Endothelial cell of umbilical vein (primary cell): ENCODE measurements at regions not wholly inside any gene's neighbourhood (a gene's known extent, or its start where the extent isn't known, plus 50 kb on each side); places are given as distances from the start of the nearest gene placed in this dataset.

Source experiments
- BruUV-seq: library from RNA; stranded (reverse); fragments of 400-500 nt; replicated peaks from 2 replicates; lab custom pipeline; 2021; lab: Mats Ljungman, UMichigan
- CTCF ChIA-PET: fragments of 300-600, 350-600 bp; sonication (Branson Sonifier 250); formaldehyde crosslinking; loops from one replicate; lab custom pipeline; 2021; ENCODE audit warnings: antibody characterized with exemption, inconsistent platforms; lab: Charles Lee
- POLR2A ChIA-PET: fragments of 300-600, 350-600 bp; sonication (Branson Sonifier 250); formaldehyde crosslinking; loops from one replicate; lab custom pipeline; 2021; ENCODE audit warnings: antibody characterized with exemption, inconsistent platforms; lab: Charles Lee
- DNase-seq: peaks from one replicate; pipeline ENCODE4 v3.0.0-alpha.2; 2011; ENCODE audit warnings: low read depth, low spot score
- FAIRE-seq: peaks from 2 replicates; lab custom pipeline; 2011; peaks lifted over from hg19 to GRCh38; lab: Jason Lieb, UNC
- H2AFZ ChIP-seq: 2 replicates; pipeline ENCODE4 v1.6.0; 2012; ENCODE audit warnings: low read depth, low read length, control low read depth, inconsistent platforms
- H3K27ac ChIP-seq: 2 replicates; pipeline ENCODE4 v1.5.1; 2011; ENCODE audit warnings: low read depth, mild to moderate bottlenecking, control low read depth, low read length, moderate library complexity; ENCODE audit not compliant: insufficient read depth
- H3K27me3 ChIP-seq, 2 experiments: 2 replicates each; pipeline versions ENCODE4 v1.6.0 to v1.6.1; 2011; ENCODE audit warnings: low read length in 2 of 2, mixed read lengths in 1 of 2; ENCODE audit not compliant: control insufficient read depth in 2 of 2, insufficient read depth in 2 of 2
- H3K36me3 ChIP-seq, 2 experiments: 2 replicates in 1 of 2; 3 replicates in 1 of 2; pipeline ENCODE4 v1.5.1; 2011; ENCODE audit warnings: low read length in 2 of 2, mild to moderate bottlenecking in 1 of 2, moderate library complexity in 1 of 2; ENCODE audit not compliant: control insufficient read depth in 2 of 2, insufficient read depth in 2 of 2; ENCODE audit errors: extremely low read depth in 1 of 2
- H3K4me1 ChIP-seq: 3 replicates; pipeline ENCODE4 v1.5.1; 2011; ENCODE audit warnings: mild to moderate bottlenecking, low read length; ENCODE audit not compliant: control insufficient read depth, insufficient read depth; ENCODE audit errors: extremely low read depth
- H3K4me2 ChIP-seq: 2 replicates; pipeline ENCODE4 v1.6.1; 2011; ENCODE audit warnings: low read length, control low read depth, mixed read lengths; ENCODE audit not compliant: insufficient read depth
- H3K4me3 ChIP-seq, 3 experiments: fragments of 200-600 bp in 1 of 3; sonication (generic), shearing (Covaris generic) in 1 of 3; replicated peaks in 1 of 3; 2 replicates each; pipeline ENCODE4 v1.5.1; 2011 to 2016; ENCODE audit warnings: control low read depth in 3 of 3, low read length in 3 of 3, mild to moderate bottlenecking in 2 of 3, inconsistent platforms in 1 of 3, low read depth in 1 of 3, moderate library complexity in 1 of 3; ENCODE audit not compliant: insufficient read depth in 1 of 3
- H3K79me2 ChIP-seq: 2 replicates; pipeline ENCODE4 v1.6.0; 2012; ENCODE audit warnings: low read length, inconsistent platforms; ENCODE audit not compliant: control insufficient read depth, insufficient read depth
- H3K9ac ChIP-seq: replicated peaks from 2 replicates; pipeline ENCODE3; 2011; ENCODE audit warnings: low read length, control low read depth; ENCODE audit not compliant: insufficient read depth; ENCODE audit errors: extremely low read depth
- H3K9me1 ChIP-seq: replicated peaks from 3 replicates; pipeline ENCODE4 v1.6.0; 2011; ENCODE audit warnings: mild to moderate bottlenecking, low read length; ENCODE audit not compliant: control insufficient read depth, insufficient read depth; ENCODE audit errors: extremely low read depth
- H3K9me3 ChIP-seq: replicated peaks from 2 replicates; pipeline ENCODE4 v1.5.1; 2012; ENCODE audit warnings: low read length, inconsistent platforms; ENCODE audit not compliant: control insufficient read depth, insufficient read depth
- H4K20me1 ChIP-seq: replicated peaks from 2 replicates; pipeline ENCODE3; 2011; ENCODE audit warnings: mild to moderate bottlenecking, low read length; ENCODE audit not compliant: control insufficient read depth, insufficient read depth; ENCODE audit errors: extremely low read depth
- CTCF ChIP-seq, 2 donors: IDR thresholded peaks; 1 replicate in 1 of 2; 2 replicates in 1 of 2; pipeline ENCODE4 v1.5.1; 2011; ENCODE audit warnings: low read length in 2 of 2, mild to moderate bottlenecking in 2 of 2, moderate library complexity in 2 of 2, control low read depth in 1 of 2, inconsistent platforms in 1 of 2, low read depth in 1 of 2; ENCODE audit not compliant: insufficient read depth in 1 of 2; ENCODE audit errors: extremely low read depth in 1 of 2
- EZH2 ChIP-seq: IDR thresholded peaks from 2 replicates; pipeline ENCODE4 v1.6.1; 2012; ENCODE audit warnings: borderline replicate concordance, low read depth, mild to moderate bottlenecking, moderate library complexity, low read length, inconsistent platforms; ENCODE audit not compliant: severe bottlenecking
- FOS ChIP-seq: IDR thresholded peaks from 2 replicates; pipeline ENCODE4 v1.6.1; 2011; ENCODE audit warnings: mild to moderate bottlenecking, low read length, moderate library complexity, borderline replicate concordance; ENCODE audit not compliant: insufficient read depth
- GATA2 ChIP-seq: IDR thresholded peaks from 2 replicates; pipeline ENCODE4 v1.7.0; 2011; ENCODE audit warnings: low read depth, mild to moderate bottlenecking, moderate library complexity, mixed read lengths, low read length; ENCODE audit not compliant: insufficient read length, insufficient read depth
- JUN ChIP-seq: IDR thresholded peaks from 2 replicates; pipeline ENCODE4 v1.6.1; 2011; ENCODE audit warnings: borderline replicate concordance, low read depth; ENCODE audit not compliant: insufficient read length, insufficient read depth
- MAX ChIP-seq: IDR thresholded peaks from 2 replicates; pipeline ENCODE4 v1.6.1; 2011; ENCODE audit not compliant: insufficient read depth, insufficient read length
- MYC ChIP-seq: IDR thresholded peaks from one replicate; pipeline ENCODE4 v1.6.1; 2011; ENCODE audit warnings: mild to moderate bottlenecking, low read depth, low read length
- POLR2A ChIP-seq: IDR thresholded peaks from 2 replicates; pipeline ENCODE4 v1.6.1; 2012; ENCODE audit warnings: low read depth, mild to moderate bottlenecking, control low read depth, low read length
- POLR2AphosphoS5 ChIP-seq: IDR thresholded peaks from 2 replicates; pipeline ENCODE4 v1.6.1; 2012; ENCODE audit warnings: low read depth, mild to moderate bottlenecking, control low read depth, low read length, moderate library complexity; ENCODE audit not compliant: insufficient read depth
- dilution Hi-C: fragments of 300-500 bp; cut with MboI; formaldehyde crosslinking; loops from one replicate; pipeline ENCODE4 v1.15.0; 2019; ENCODE audit warnings: low sequenced_read_pairs; ENCODE audit not compliant: extremely low pct_ligation_motif_present
- intact Hi-C: fragments of 100-400 bp; cut with micrococcal nuclease; formaldehyde crosslinking; loops from one replicate; pipeline ENCODE4 v1.10.0; 2022

- H3K4me2 ChIP-seq: no peak overlapping the region
- CTCF ChIA-PET: interaction anchor here (1.0 kb wide), 1 partner anchor 190 kb away, joined by 3 read pairs; no protein-coding TSS in a partner anchor
Observed at GRCh38 chr5:158265346-158265745, 406.4 kb upstream of the CLINT1 start.

More at GRCh38 chr5:158265346-158265745, 406.4 kb upstream of the CLINT1 start:
- no peaks in the 10 kb centered on the region for H3K27me3 ChIP-seq
- no peaks in the 10 kb centered on the region for H3K4me1 ChIP-seq
- TF ChIP-seq GATA2 (no peak), FOS (no peak), POLR2AphosphoS5 (no peak), CTCF (IDR thresholded peaks at IDR 0.05; ENCODE audit: extremely low read depth in 1 of 2, insufficient read depth in 1 of 2, low read depth in 1 of 2, low read length in 2 of 2) (no peak), JUN (no peak), EZH2 (no peak), POLR2A (no peak), MAX (no peak), MYC (no peak)
- dilution Hi-C loops: no loop called here
- H2AFZ ChIP-seq: no peak overlapping the region
- H3K4me3 ChIP-seq: no peak overlapping the region
- no peak overlapping the region for H3K9ac ChIP-seq
- H3K9me3 ChIP-seq: no peaks in the 10 kb centered on the region
- H4K20me1 ChIP-seq: no peaks in the 10 kb centered on the region
- no peaks in the 10 kb centered on the region for H3K36me3 ChIP-seq
- H3K9me1 ChIP-seq: no peaks in the 10 kb centered on the region
- FAIRE-seq: no peak
- intact Hi-C loops: no loop called here
- H3K27ac ChIP-seq: no peak overlapping the region
- no peaks in the 10 kb centered on the region for H3K79me2 ChIP-seq
- BruUV-seq: no TSS peak
- POLR2A ChIA-PET: no interaction called here
- no peak for DNase-seq
